Body of pancreas (tissue), 4 donors: ENCODE measurements at regions not wholly inside any gene's neighbourhood (a gene's known extent, or its start where the extent isn't known, plus 50 kb on each side); places are given as distances from the start of the nearest gene placed in this dataset.
"Not testable (repeated sequence)": the region's sequence is repeated elsewhere in the genome, so short reads cannot be mapped to it uniquely, and the experiment has no call there.

Source experiments
- CTCF ChIP-seq, 7 experiments: fragments of 450-650 bp in 4 of 7; fragments of 200-600 bp in 3 of 7; sonication (generic) in 3 of 7; IDR thresholded peaks; one replicate each; pipeline ENCODE4 v1.5.1; 2016 to 2019; ENCODE audit warnings: antibody characterized with exemption in 7 of 7
- POLR2A ChIP-seq, 3 donors: fragments of 450-650 bp; IDR thresholded peaks; one replicate each; pipeline ENCODE4 v1.6.1; 2016; ENCODE audit warnings: antibody characterized with exemption in 3 of 3, mild to moderate bottlenecking in 2 of 3

- TF ChIP-seq POLR2A, CTCF (IDR thresholded peaks at IDR 0.05): not testable (repeated sequence)
Observed at GRCh38 chr5:136812270-136812669, 446.9 kb upstream of the TRPC7 start.
